RWPE1 (cell line): ENCODE measurements at regions not wholly inside any gene's neighbourhood (a gene's known extent, or its start where the extent isn't known, plus 50 kb on each side); places are given as distances from the start of the nearest gene placed in this dataset.

Source experiments
- CTCF ChIA-PET: fragments of 350-600 bp; sonication (Branson Sonifier 250); formaldehyde crosslinking; extraction: SDS; loops from one replicate; lab custom pipeline; 2021; lab: Yijun Ruan, JAX
- POLR2A ChIA-PET: fragments of 400-600 bp; formaldehyde crosslinking; extraction: SDS; loops from one replicate; lab custom pipeline; 2020; ENCODE audit warnings: antibody characterized with exemption; ENCODE audit not compliant: low non-redundant PET; lab: Yijun Ruan, JAX
- DNase-seq: peaks from one replicate; pipeline ENCODE4 v3.0.0; 2012; ENCODE audit warnings: low spot score
- H3K27ac ChIP-seq: fragments of 450-650 bp; 2 replicates; pipeline ENCODE4 v1.5.1; 2017
- TF ChIP-seq, protein P1 (sequence below): fragments of 450-650 bp; conservative IDR thresholded peaks from 2 replicates; pipeline ENCODE4 v1.5.1; 2017; ENCODE audit warnings: low read depth, mild to moderate bottlenecking

DNA sequence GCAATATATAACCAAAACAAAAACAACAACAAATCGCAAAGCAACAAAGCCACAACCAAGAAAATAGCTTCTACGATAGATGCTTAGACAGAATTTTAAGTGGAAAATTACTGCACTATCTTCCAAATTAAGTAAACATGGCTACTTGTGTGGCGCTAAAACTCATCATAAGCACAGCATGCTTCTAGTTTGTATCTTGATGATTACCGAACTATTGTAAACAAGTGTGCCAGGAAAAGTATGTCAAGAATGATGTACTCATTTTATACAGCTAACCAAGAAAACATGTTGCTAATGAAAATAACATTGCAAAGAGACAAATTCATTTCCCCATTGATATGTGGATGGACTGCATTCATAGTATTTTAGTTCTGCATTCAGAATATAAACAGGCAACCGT, 271.9 kb upstream of the GPC6 start:
- ChIA-PET POLR2A (no interaction called here), CTCF (interaction anchor here (0.6 kb wide), 1 partner anchor 131 kb away, joined by 3 read pairs; no protein-coding TSS in a partner anchor)
- no peak overlapping the region for H3K27ac ChIP-seq
- TF ChIP-seq, protein P1, sequence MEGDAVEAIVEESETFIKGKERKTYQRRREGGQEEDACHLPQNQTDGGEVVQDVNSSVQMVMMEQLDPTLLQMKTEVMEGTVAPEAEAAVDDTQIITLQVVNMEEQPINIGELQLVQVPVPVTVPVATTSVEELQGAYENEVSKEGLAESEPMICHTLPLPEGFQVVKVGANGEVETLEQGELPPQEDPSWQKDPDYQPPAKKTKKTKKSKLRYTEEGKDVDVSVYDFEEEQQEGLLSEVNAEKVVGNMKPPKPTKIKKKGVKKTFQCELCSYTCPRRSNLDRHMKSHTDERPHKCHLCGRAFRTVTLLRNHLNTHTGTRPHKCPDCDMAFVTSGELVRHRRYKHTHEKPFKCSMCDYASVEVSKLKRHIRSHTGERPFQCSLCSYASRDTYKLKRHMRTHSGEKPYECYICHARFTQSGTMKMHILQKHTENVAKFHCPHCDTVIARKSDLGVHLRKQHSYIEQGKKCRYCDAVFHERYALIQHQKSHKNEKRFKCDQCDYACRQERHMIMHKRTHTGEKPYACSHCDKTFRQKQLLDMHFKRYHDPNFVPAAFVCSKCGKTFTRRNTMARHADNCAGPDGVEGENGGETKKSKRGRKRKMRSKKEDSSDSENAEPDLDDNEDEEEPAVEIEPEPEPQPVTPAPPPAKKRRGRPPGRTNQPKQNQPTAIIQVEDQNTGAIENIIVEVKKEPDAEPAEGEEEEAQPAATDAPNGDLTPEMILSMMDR = no peak
- no peak for DNase-seq

DNA sequence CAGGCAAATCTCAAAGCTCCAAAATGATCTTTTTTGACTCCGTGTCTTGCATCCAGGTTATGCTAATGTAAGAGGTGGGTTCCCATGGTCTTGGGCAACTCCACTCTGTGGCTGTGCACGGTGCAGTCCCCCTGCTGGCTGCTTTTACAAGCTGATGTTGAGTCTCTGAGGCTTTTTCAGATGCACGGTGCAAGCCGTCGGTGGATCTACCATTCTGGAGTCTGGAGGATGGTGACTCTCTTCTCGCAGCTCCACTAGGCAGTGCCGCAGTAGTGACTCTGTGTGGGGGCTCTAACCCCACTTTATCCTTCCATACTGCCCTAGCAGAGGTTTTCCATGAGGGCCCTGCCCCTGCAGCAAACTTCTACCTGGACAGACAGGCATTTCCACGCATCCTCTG, 266.8 kb upstream of the GPC6 start:
- POLR2A ChIA-PET = no interaction called here
- H3K27ac ChIP-seq = no peak overlapping the region
- CTCF ChIA-PET = interaction anchor here (0.6 kb wide), 1 partner anchor 251 kb away, joined by 4 read pairs; no protein-coding TSS in a partner anchor
- TF ChIP-seq, protein P1 = no peak
- DNase-seq = no peak

DNA sequence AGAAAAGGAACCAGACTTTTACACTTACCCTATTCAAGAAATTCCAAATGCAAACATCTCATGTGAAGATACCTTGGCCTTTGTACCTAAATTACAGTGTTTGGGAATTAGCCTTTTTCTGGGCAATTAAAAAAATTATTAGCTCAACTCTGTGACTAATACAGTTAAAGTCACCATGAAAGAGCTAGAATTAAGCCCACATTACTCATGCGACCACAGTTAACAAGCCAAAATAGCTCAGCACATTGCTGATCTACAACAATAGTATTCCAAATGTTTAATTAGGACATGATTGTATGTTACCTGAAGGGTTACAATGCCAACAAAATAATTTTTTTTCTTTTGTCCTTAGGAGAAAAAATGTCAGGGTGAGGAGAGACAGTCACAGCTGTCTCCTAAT, 263.6 kb upstream of the GPC6 start:
- TF ChIP-seq, protein P1 = no peak
- H3K27ac ChIP-seq = no peak overlapping the region
- DNase-seq = no peak
- ChIA-PET POLR2A (no interaction called here), CTCF (no interaction called here)

DNA sequence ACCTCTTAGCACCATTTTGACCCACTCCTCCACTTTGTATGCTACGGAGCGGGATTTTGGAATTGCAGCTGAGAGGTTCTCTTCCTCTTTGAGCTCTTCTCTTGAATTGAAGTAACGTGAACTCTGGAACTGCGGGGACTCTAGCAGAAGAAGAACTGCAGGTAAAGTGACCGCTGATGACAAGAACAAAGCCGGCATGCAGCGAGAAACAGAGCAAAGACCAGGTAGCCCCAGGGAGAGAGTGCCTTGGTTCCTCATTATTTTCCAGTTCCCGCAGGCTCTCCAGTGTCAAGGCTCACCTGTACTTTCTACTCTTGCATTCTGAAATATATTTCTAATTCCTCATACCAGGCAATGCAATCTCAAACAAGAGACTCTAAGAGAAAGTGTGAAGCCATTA, 260.3 kb upstream of the GPC6 start:
- ChIA-PET POLR2A (no interaction called here), CTCF (interaction anchor here (0.7 to 1.1 kb wide), 2 partner anchors 14 to 429 kb away, joined by 3 read pairs; no protein-coding TSS in a partner anchor)
- TF ChIP-seq, protein P1 = no peak
- no peak for DNase-seq
- no peak overlapping the region for H3K27ac ChIP-seq

DNA sequence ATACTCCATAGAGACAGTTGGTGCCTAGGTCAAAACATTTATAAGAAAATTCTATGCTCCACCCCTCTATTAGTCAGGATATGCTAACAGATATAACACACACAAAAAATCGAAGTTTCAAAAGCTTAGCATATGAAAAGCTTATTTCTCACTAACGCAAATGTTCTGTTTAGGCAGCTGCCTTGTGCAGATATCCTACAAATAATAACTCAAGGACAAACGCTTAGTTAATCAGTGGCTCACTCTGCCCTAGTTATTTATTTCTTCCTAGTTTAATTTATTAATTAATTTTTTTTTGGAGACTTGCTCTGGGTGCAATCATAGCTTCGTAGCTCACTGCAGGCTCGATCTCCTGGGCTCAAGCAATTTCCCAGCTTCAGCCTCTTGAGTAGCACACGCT, 259.7 kb upstream of the GPC6 start:
- TF ChIP-seq, protein P1 = no peak
- no peak overlapping the region for H3K27ac ChIP-seq
- no peak for DNase-seq
- POLR2A ChIA-PET = no interaction called here
- CTCF ChIA-PET = interaction anchor here (1.1 kb wide), 1 partner anchor 14 kb away, joined by 3 read pairs; no protein-coding TSS in a partner anchor

DNA sequence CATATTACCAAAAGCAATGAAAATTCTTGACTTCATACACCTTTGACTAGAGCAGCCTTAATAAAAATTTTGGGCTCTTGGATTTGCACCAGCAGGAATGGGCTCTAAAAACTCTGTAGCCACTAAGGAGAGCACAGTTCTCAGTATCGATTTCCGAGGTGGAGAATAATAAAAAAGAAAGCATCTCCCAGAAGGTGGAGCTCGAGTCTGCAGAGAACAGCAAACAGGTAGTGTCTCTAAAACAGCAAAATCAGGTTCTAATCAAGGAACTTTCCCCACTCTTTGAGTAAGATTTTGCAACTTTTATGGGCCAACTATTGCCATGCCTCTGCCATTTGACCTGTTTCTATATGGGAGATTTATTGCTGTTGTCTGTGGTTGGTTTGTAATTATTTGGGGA, 258.7 kb upstream of the GPC6 start:
- ChIA-PET POLR2A (no interaction called here), CTCF (interaction anchor here (0.6 kb wide), 1 partner anchor 200 kb away, joined by 4 read pairs; no protein-coding TSS in a partner anchor)
- H3K27ac ChIP-seq = no peak overlapping the region
- TF ChIP-seq, protein P1 = no peak
- no peak for DNase-seq
